GM12878 (cell line): ENCODE measurements at regions not wholly inside any gene's neighbourhood (a gene's known extent, or its start where the extent isn't known, plus 50 kb on each side); places are given as distances from the start of the nearest gene placed in this dataset.
"Not testable (repeated sequence)": the region's sequence is repeated elsewhere in the genome, so short reads cannot be mapped to it uniquely, and the experiment has no call there.

ENCODE experiments used
- ATAC-seq: fragments of 200-7000 bp; cut with Tn5 transposase; 3 replicates; pipeline ENCODE4 v1.9.1; 2020; ENCODE audit warnings: mild to moderate bottlenecking, moderate library complexity
- BruUV-seq: library from RNA; stranded (reverse); fragments of 400-500 nt; replicated peaks from 2 replicates; lab custom pipeline; 2021; lab: Mats Ljungman, UMichigan
- CTCF ChIA-PET: fragments of 300-600 bp; sonication (Branson Sonifier 250); formaldehyde crosslinking; extraction: SDS; loops from one replicate; lab custom pipeline; 2021; ENCODE audit warnings: inconsistent platforms; lab: Yijun Ruan, JAX
- POLR2A ChIA-PET: fragments of 350-600 bp; formaldehyde crosslinking; extraction: SDS; loops from one replicate; lab custom pipeline; 2021; ENCODE audit warnings: inconsistent platforms; lab: Charles Lee
- RAD21 ChIA-PET: fragments of 300-600 bp; sonication (Branson Sonifier 250); formaldehyde crosslinking; loops from one replicate; lab custom pipeline; 2023; ENCODE audit warnings: antibody characterized with exemption; ENCODE audit not compliant: unreplicated experiment; lab: Charles Lee
- SMC1A ChIA-PET: fragments of 300-600 bp; sonication (Branson Sonifier 250); formaldehyde crosslinking; loops from one replicate; lab custom pipeline; 2023; ENCODE audit not compliant: unreplicated experiment, uncharacterized antibody; lab: Charles Lee
- DNase-seq: peaks from one replicate; pipeline ENCODE4 v3.0.0-alpha.2; 2011; ENCODE audit warnings: low read depth, low spot score
- FAIRE-seq: peaks from 3 replicates; lab custom pipeline; 2011; peaks lifted over from hg19 to GRCh38; lab: Jason Lieb, UNC
- H2AFZ ChIP-seq: 2 replicates; pipeline ENCODE4 v1.6.0; 2011; ENCODE audit warnings: low read depth, low read length, control low read depth; ENCODE audit not compliant: control insufficient read depth
- H3K27ac ChIP-seq: 2 replicates; pipeline ENCODE4 v1.5.1; 2011; ENCODE audit warnings: control low read depth; ENCODE audit not compliant: control insufficient read depth, insufficient read depth
- H3K27me3 ChIP-seq, 2 experiments: replicated peaks in 1 of 2; 2 replicates each; pipeline versions ENCODE4 v1.6.0 to v1.6.1; 2011; ENCODE audit warnings: low read length in 1 of 2; ENCODE audit not compliant: control insufficient read depth in 2 of 2, insufficient read depth in 2 of 2
- H3K36me3 ChIP-seq, 2 experiments: 2 replicates each; pipeline ENCODE4 v1.5.1; 2011; ENCODE audit warnings: low read length in 1 of 2; ENCODE audit not compliant: control insufficient read depth in 2 of 2, insufficient read depth in 2 of 2
- H3K4me1 ChIP-seq: 2 replicates; pipeline ENCODE4 v1.6.1; 2011; ENCODE audit warnings: mild to moderate bottlenecking, low read length, moderate library complexity, mixed read lengths; ENCODE audit not compliant: control insufficient read depth, insufficient read depth
- H3K4me2 ChIP-seq: 2 replicates; pipeline ENCODE4 v1.6.0; 2011; ENCODE audit warnings: control low read depth; ENCODE audit not compliant: control insufficient read depth, insufficient read depth
- H3K4me3 ChIP-seq: fragments of 200-600 bp; sonication (generic); 2 replicates; pipeline ENCODE4 v1.5.1; 2016
- H3K79me2 ChIP-seq: 2 replicates; pipeline ENCODE4 v1.6.0; 2011; ENCODE audit warnings: low read length; ENCODE audit not compliant: control insufficient read depth, insufficient read depth
- H3K9ac ChIP-seq: 2 replicates; pipeline ENCODE4 v1.8.0; 2011; ENCODE audit warnings: low read length, control low read depth, mixed read lengths; ENCODE audit not compliant: control insufficient read depth, insufficient read depth
- H3K9me3 ChIP-seq: replicated peaks from 3 replicates; pipeline ENCODE4 v1.5.1; 2011; ENCODE audit warnings: mild to moderate bottlenecking, low read length; ENCODE audit not compliant: control insufficient read depth, insufficient read depth
- H4K20me1 ChIP-seq: 2 replicates; pipeline ENCODE4 v1.6.0; 2011; ENCODE audit not compliant: control insufficient read depth, insufficient read depth
- IKZF1 ChIP-seq: fragments of 450-650 bp; conservative IDR thresholded peaks from 2 replicates; pipeline ENCODE4 v1.6.1; 2017; ENCODE audit warnings: antibody characterized with exemption, mild to moderate bottlenecking
- PAX8 ChIP-seq: fragments of 450-650 bp; IDR thresholded peaks from 2 replicates; pipeline ENCODE4 v1.6.1; 2017; ENCODE audit warnings: mild to moderate bottlenecking, moderate library complexity
- SMAD1 ChIP-seq: fragments of 450-650 bp; IDR thresholded peaks from 2 replicates; pipeline ENCODE4 v1.6.1; 2018; ENCODE audit warnings: mild to moderate bottlenecking, low read depth; ENCODE audit not compliant: partially characterized antibody
- SREBF2 ChIP-seq: IDR thresholded peaks from 2 replicates; pipeline ENCODE4 v1.6.1; 2012; ENCODE audit warnings: mild to moderate bottlenecking, low read length
- WGBS: methylation state at CpG from one replicate; pipeline ENCODE4 v1.1.6; 2016; ENCODE audit warnings: low lambda C conversion rate; ENCODE audit not compliant: insufficient replicate concordance, insufficient coverage; ENCODE audit errors: missing lambda C conversion rate; 5-methylcytosine and 5-hydroxymethylcytosine counted together
- in situ Hi-C: fragments of 300-500 bp; cut with MboI; formaldehyde crosslinking; loops from 9 replicates; pipeline ENCODE4 v1.14.3; 2018; ENCODE audit warnings: mixed read lengths
- intact Hi-C: fragments of 100-400 bp; cut with micrococcal nuclease; formaldehyde crosslinking; loops from one replicate; pipeline ENCODE4 v1.14.2; 2022; ENCODE audit not compliant: unreplicated experiment

DNA sequence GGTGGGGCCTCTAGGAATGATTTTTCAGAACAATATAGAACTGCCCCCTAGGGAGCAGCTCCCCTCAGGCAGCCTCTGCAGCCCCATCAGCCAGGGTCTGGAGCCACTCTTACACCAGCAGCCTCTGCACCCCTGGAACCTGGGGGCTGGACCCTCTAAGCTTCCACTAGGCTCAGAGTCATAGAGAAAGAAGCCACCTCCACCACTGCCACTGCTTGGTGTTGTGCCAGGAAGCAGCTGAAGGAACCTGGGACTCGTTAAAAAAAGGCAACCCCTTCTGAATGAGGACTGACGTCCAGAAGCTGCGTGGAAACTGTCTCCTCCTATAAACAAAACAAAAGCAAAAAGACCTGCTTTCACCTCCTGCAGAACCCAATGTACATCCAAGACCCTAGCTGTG, 98.1 kb upstream of the HS6ST1 start:
- Histone ChIP-seq H3K9me3 (no peaks in the 10 kb centered on the region), H3K27me3 (peaks cover 0 to under 1% of the 10 kb centered on the region in 2 experiments; a peak in 1 of 4 replicates), H3K4me2 (no peak overlapping the region), H2AFZ (no peak overlapping the region), H3K9ac (no peak overlapping the region), H4K20me1 (no peaks in the 10 kb centered on the region), H3K79me2 (no peaks in the 10 kb centered on the region), H3K4me1 (no peaks in the 10 kb centered on the region), H3K27ac (no peak overlapping the region), H3K4me3 (no peak overlapping the region), H3K36me3 (no peaks in the 10 kb centered on the region)
- 16% methylated on average over 3 of the region's 3 CpGs for WGBS
- CTCF ChIA-PET, result no interaction called here
- intact Hi-C loops, result no loop called here
- ATAC-seq, result no peak
- no peak for FAIRE-seq
- TF ChIP-seq IKZF1 (no peak), SREBF2 (no peak), SMAD1 (no peak), PAX8 (no peak)
- no peak for DNase-seq
- RAD21 ChIA-PET, result no interaction called here
- in situ Hi-C loops, result no loop called here
- BruUV-seq, result no TSS peak
- POLR2A ChIA-PET, result no interaction called here
- SMC1A ChIA-PET, result no interaction called here

DNA sequence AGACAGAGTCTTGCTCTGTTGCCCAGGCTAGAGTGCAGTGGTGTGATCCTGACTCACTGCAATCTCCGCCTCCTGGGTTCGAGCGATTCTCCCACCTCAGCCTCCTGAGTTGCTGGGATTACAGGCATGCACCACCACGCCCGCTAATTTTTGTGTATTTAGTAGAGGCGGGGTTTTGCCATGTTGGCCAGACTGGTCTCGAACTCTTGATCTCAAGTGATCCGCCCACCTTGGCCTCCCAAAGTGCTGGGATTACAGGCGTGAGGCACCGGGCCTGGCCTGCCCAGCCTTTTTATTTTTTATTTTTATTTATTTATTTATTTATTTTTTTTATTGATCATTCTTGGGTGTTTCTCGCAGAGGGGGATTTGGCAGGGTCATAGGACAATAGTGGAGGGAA, 98.6 kb upstream of the HS6ST1 start:
- SMC1A ChIA-PET, in situ Hi-C loops, DNase-seq, CTCF ChIA-PET, H3K4me1 ChIP-seq, FAIRE-seq, intact Hi-C loops, H3K4me2 ChIP-seq, H2AFZ ChIP-seq, H3K36me3 ChIP-seq, H3K27ac ChIP-seq, H3K9me3 ChIP-seq, ATAC-seq, H3K27me3 ChIP-seq, H4K20me1 ChIP-seq, H3K9ac ChIP-seq, H3K4me3 ChIP-seq, POLR2A ChIA-PET, H3K79me2 ChIP-seq, BruUV-seq, RAD21 ChIA-PET: not testable (repeated sequence)
- WGBS, result 62% methylated on average over 11 of the region's 11 CpGs
